Fibroblast of villous mesenchyme (primary cell): ENCODE measurements at regions not wholly inside any gene's neighbourhood (a gene's known extent, or its start where the extent isn't known, plus 50 kb on each side); places are given as distances from the start of the nearest gene placed in this dataset.

Source experiments
- DNase-seq: peaks from one replicate; pipeline ENCODE4 v3.0.0-alpha.2; 2010; ENCODE audit warnings: low read depth
- H3K4me3 ChIP-seq: 2 replicates; pipeline ENCODE4 v1.5.1; 2011; ENCODE audit warnings: low read depth, mild to moderate bottlenecking, low read length
- TF ChIP-seq, protein P1 (sequence below): IDR thresholded peaks from 2 replicates; pipeline ENCODE4 v1.5.1; 2012; ENCODE audit warnings: low read depth, mild to moderate bottlenecking, low read length; ENCODE audit not compliant: insufficient read depth

DNA sequence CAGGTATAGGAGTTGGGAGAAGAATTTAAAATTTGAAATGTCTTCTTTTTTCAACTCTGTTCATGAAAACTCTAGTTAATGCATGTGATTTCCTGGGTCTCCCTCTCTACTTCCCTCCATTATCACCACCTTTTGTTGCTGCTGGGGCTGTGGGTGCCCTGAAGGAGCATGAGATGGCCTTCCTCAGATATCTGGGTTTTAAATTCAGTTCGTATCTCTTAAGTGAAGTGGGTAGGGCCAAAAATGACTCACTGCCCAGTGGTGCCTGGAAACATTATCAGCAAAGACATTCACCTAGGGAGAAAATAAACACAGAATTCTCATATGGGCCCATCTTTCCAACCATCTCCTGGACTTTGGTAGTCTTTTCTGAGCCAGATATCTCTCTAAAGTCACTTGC is 234.9 kb upstream of the PLEKHG7 start:
- TF ChIP-seq, protein P1, sequence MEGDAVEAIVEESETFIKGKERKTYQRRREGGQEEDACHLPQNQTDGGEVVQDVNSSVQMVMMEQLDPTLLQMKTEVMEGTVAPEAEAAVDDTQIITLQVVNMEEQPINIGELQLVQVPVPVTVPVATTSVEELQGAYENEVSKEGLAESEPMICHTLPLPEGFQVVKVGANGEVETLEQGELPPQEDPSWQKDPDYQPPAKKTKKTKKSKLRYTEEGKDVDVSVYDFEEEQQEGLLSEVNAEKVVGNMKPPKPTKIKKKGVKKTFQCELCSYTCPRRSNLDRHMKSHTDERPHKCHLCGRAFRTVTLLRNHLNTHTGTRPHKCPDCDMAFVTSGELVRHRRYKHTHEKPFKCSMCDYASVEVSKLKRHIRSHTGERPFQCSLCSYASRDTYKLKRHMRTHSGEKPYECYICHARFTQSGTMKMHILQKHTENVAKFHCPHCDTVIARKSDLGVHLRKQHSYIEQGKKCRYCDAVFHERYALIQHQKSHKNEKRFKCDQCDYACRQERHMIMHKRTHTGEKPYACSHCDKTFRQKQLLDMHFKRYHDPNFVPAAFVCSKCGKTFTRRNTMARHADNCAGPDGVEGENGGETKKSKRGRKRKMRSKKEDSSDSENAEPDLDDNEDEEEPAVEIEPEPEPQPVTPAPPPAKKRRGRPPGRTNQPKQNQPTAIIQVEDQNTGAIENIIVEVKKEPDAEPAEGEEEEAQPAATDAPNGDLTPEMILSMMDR, result no peak
- no peak overlapping the region for H3K4me3 ChIP-seq
- no peak for DNase-seq

DNA sequence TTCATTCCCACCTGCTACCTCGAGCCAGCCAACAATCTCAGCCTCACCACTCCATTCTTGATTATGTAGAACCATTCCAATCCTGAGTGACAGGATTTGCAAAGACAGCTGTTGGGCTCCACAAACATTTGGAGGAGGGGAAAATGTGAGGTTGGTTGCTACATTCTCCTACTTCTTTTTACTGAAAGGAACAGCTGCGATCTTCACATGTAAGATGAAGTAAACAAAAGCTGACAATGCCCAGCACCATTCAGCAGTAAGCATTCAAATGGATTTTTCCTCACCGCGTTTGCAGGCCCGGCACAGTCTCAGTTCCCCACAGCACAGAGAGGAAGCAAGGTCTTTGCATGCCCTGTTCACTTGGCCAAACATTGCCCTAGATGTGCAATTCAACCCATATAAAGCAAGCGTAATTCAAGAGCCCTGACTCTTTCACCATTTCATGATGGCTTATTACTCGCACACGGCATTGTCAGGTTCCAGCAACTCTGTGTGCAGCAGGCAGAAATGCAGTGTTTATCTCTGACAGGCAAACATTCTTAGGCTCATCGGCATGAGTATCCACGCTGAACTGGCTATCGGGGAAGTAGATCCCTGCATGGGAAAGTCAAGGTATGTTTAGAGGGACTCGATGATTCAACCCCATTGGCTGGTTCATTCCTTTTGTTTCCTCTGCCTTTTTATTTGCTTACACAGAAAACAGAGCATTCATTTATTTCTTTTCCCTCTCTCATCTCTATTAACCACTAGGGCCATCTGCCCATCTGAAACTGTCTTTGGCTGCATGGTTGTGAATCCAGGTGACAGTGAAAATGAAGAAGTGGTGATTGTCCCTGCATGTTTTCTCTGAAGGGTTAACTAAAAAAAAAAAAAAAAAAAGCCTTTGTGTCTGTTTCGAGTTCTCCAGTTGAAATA is 236.1 kb upstream of the PLEKHG7 start:
- DNase-seq, result peak; percentile 61
- H3K4me3 ChIP-seq, result no peak overlapping the region
- TF ChIP-seq, protein P1, result no peak

DNA sequence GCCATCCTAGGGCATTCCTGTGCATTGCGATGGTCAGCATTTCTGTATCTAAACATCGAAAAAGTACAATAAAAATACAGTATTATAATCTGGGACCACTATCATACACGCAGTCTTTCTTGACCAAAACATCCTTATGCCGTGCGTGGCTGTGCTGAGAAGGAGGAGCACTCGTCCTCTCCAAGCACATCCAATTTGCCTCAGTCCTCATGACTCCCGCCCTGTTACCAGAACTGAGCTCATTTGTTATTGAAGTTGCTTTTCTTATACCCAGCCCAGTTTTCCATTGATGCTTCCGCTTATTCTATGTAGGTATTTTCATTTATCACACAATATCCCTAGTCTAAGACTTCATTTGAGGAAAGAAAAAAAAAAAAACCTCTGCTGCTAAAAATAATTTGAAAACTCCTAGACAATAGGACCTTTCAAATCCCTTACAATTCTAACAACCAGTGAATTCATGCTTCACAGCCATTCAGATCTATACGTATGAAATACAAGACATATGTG is 236.9 kb upstream of the PLEKHG7 start:
- no peak overlapping the region for H3K4me3 ChIP-seq
- no peak for DNase-seq
- TF ChIP-seq, protein P1, result no peak

DNA sequence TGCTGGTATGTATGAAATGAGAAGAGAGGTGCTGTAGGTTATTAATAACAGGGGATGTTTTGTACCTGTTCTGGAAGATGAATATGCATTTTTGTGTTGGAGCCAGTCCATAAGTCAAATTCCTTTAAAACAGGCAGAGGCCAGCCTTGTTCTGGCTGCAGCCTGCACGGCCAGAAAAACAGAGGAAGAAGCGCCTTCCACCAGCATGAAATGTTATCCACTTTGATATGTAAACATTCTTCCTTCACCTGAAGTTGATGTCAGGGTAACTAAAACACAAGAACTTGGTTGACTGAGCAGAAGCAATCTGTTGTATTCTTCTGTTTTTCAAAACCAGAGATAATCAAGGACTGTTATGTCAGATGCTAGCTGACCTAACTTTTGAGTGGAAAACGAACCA is 237.9 kb upstream of the PLEKHG7 start:
- DNase-seq, result no peak
- no peak overlapping the region for H3K4me3 ChIP-seq
- TF ChIP-seq, protein P1, result no peak

DNA sequence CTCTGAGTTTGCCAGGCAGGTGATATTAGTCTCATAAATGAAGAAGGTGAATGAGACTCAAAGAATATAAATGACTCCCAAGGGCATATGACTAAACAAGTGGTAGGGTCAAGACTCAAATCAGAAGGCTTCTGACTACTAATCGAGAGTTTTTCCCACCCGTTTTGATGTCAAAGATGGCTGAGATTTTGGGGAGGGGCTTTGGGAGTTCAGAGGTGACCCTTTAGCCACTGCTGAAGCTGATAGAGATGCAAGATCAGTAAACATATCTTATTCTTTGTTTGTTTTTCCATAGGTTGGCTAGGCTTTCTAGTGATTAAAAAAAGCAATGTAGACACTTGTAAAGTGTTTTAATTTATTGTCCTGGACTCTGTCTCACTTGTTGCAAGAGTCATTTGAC is 239.6 kb upstream of the PLEKHG7 start:
- DNase-seq, result no peak
- TF ChIP-seq, protein P1, result no peak
- H3K4me3 ChIP-seq, result no peak overlapping the region

DNA sequence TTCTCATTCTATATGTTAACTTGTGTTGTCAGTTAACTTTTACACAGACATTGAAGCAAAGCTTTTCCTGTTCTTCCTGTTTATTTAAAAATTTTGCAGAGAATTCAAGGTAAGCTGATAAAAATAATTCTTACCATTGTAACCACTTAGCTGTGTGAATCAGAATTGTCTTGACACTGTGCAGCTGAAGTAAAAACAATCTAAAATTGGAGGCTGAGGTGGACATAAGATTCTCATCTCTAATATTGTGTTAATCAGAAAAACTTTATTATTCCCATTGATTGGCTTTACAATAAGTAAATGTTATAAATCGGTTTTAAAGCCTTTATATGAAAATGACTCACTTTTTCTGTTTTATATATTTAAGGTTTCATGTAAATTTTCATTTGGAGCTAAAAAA is 240.3 kb upstream of the PLEKHG7 start:
- H3K4me3 ChIP-seq, result no peak overlapping the region
- TF ChIP-seq, protein P1, result no peak
- no peak for DNase-seq
